H9 (cell line): ENCODE measurements at regions not wholly inside any gene's neighbourhood (a gene's known extent, or its start where the extent isn't known, plus 50 kb on each side); places are given as distances from the start of the nearest gene placed in this dataset.

Experiments used
- DNase-seq: peaks from one replicate; pipeline ENCODE4 v3.0.0-alpha.2; 2017
- H2AFZ ChIP-seq: one replicate; pipeline ENCODE4 v1.6.1; 2013; ENCODE audit warnings: mild to moderate bottlenecking, low read length, control low read depth, moderate library complexity
- H2AK5ac ChIP-seq: 2 replicates; pipeline ENCODE4 v1.6.1; 2013; ENCODE audit warnings: low read length, control low read depth, mixed read lengths; ENCODE audit not compliant: insufficient read length
- H2BK120ac ChIP-seq: one replicate; pipeline ENCODE4 v1.6.1; 2013; ENCODE audit warnings: low read depth, mild to moderate bottlenecking, low read length, control low read depth, inconsistent platforms; ENCODE audit not compliant: poor library complexity, severe bottlenecking
- H2BK12ac ChIP-seq: 2 replicates; pipeline ENCODE4 v1.6.1; 2013; ENCODE audit warnings: low read length, control low read depth, mixed read lengths, low read depth; ENCODE audit not compliant: insufficient read length
- H2BK15ac ChIP-seq: 2 replicates; pipeline ENCODE4 v1.6.1; 2013; ENCODE audit warnings: low read depth, low read length, control low read depth
- H2BK20ac ChIP-seq: one replicate; pipeline ENCODE4 v1.6.1; 2013; ENCODE audit warnings: low read depth, mild to moderate bottlenecking, low read length, control low read depth, inconsistent platforms; ENCODE audit not compliant: poor library complexity, severe bottlenecking
- H2BK5ac ChIP-seq: 2 replicates; pipeline ENCODE4 v1.6.1; 2013; ENCODE audit warnings: low read length, control low read depth, mixed read lengths; ENCODE audit not compliant: insufficient read length
- H3K14ac ChIP-seq: 2 replicates; pipeline ENCODE4 v1.6.1; 2013; ENCODE audit warnings: low read length, control low read depth; ENCODE audit not compliant: insufficient read depth
- H3K18ac ChIP-seq: 2 replicates; pipeline ENCODE4 v1.6.1; 2013; ENCODE audit warnings: low read depth, mild to moderate bottlenecking, mixed read lengths, low read length, control low read depth; ENCODE audit not compliant: insufficient read length
- H3K23ac ChIP-seq: 2 replicates; pipeline ENCODE4 v1.6.1; 2013; ENCODE audit warnings: low read length, control low read depth, mixed read lengths, low read depth; ENCODE audit not compliant: insufficient read length
- H3K23me2 ChIP-seq: 2 replicates; pipeline ENCODE4 v1.6.1; 2013; ENCODE audit warnings: low read depth, mild to moderate bottlenecking, mixed read lengths, low read length, control low read depth; ENCODE audit not compliant: insufficient read length, poor library complexity, severe bottlenecking
- H3K27ac ChIP-seq: 2 replicates; pipeline ENCODE4 v1.5.1; 2013; ENCODE audit warnings: low read length, control low read depth, mixed read lengths, low read depth; ENCODE audit not compliant: insufficient read length
- H3K27me3 ChIP-seq: 2 replicates; pipeline ENCODE4 v1.6.1; 2013; ENCODE audit warnings: low read length, control low read depth, inconsistent platforms; ENCODE audit not compliant: insufficient read depth
- H3K4ac ChIP-seq: 2 replicates; pipeline ENCODE4 v1.6.1; 2013; ENCODE audit warnings: low read depth, mild to moderate bottlenecking, control low read depth, inconsistent platforms, low read length, moderate library complexity
- H3K4me1 ChIP-seq: 2 replicates; pipeline ENCODE4 v1.6.1; 2013; ENCODE audit warnings: low read length, control low read depth, inconsistent platforms; ENCODE audit not compliant: insufficient read depth
- H3K4me2 ChIP-seq: 2 replicates; pipeline ENCODE4 v1.6.1; 2013; ENCODE audit warnings: low read length, control low read depth, mixed read lengths; ENCODE audit not compliant: insufficient read length, insufficient read depth
- H3K56ac ChIP-seq: 2 replicates; pipeline ENCODE4 v1.6.1; 2013; ENCODE audit warnings: low read depth, mild to moderate bottlenecking, mixed read lengths, low read length, control low read depth; ENCODE audit not compliant: insufficient read length
- H3K79me1 ChIP-seq: 2 replicates; pipeline ENCODE4 v1.6.1; 2013; ENCODE audit warnings: low read depth, mild to moderate bottlenecking, moderate library complexity, low read length, control low read depth, inconsistent platforms; ENCODE audit not compliant: insufficient read depth, poor library complexity, severe bottlenecking
- H3K79me2 ChIP-seq: 2 replicates; pipeline ENCODE4 v1.6.1; 2013; ENCODE audit warnings: low read length, control low read depth, inconsistent platforms; ENCODE audit not compliant: insufficient read depth
- H3K9ac ChIP-seq: 2 replicates; pipeline ENCODE4 v1.6.1; 2013; ENCODE audit warnings: low read length, control low read depth, mixed read lengths; ENCODE audit not compliant: insufficient read length; ENCODE audit errors: extremely low read depth
- H3K9me3 ChIP-seq: one replicate; pipeline ENCODE4 v1.6.1; 2013; ENCODE audit warnings: low read depth, low read length, inconsistent platforms; ENCODE audit not compliant: control insufficient read depth
- H3T11ph ChIP-seq: one replicate; pipeline ENCODE4 v1.6.1; 2013; ENCODE audit warnings: mild to moderate bottlenecking, low read length, control low read depth, inconsistent platforms
- H4K20me1 ChIP-seq: one replicate; pipeline ENCODE4 v1.6.1; 2013; ENCODE audit not compliant: control insufficient read depth, insufficient read length, insufficient read depth
- H4K5ac ChIP-seq: 2 replicates; pipeline ENCODE4 v1.6.1; 2013; ENCODE audit warnings: low read depth, mild to moderate bottlenecking, mixed read lengths, low read length, control low read depth; ENCODE audit not compliant: insufficient read length
- H4K8ac ChIP-seq: replicated peaks from 2 replicates; pipeline ENCODE4 v1.6.1; 2013; ENCODE audit warnings: low read length, control low read depth, mixed read lengths, low read depth; ENCODE audit not compliant: insufficient read length
- H4K91ac ChIP-seq: 2 replicates; pipeline ENCODE4 v1.6.1; 2013; ENCODE audit warnings: low read depth, mild to moderate bottlenecking, moderate library complexity, mixed read lengths, low read length, control low read depth; ENCODE audit not compliant: insufficient read length
- H3K27ac Mint-ChIP-seq, 3 experiments: 2 replicates in 2 of 3; 3 replicates in 1 of 3; pipeline ENCODE4 v1.8.0; 2020 to 2021; ENCODE audit warnings: mixed read lengths in 3 of 3, mild to moderate bottlenecking in 1 of 3, moderate library complexity in 1 of 3
- H3K27me3 Mint-ChIP-seq: 2 replicates; pipeline ENCODE4 v1.8.0; 2021; ENCODE audit warnings: low read depth, mild to moderate bottlenecking, moderate library complexity, mixed read lengths
- H3K36me3 Mint-ChIP-seq, 3 experiments: 2 replicates in 2 of 3; 3 replicates in 1 of 3; pipeline ENCODE4 v1.8.0; 2020 to 2021; ENCODE audit warnings: low read depth in 3 of 3, mixed read lengths in 3 of 3; ENCODE audit not compliant: insufficient read depth in 1 of 3
- H3K4me1 Mint-ChIP-seq, 2 experiments: 2 replicates each; pipeline ENCODE4 v1.8.0; 2020; ENCODE audit warnings: mixed read lengths in 2 of 2
- H3K4me3 Mint-ChIP-seq, 2 experiments: 2 replicates in 1 of 2; 3 replicates in 1 of 2; pipeline ENCODE4 v1.8.0; 2020 to 2021; ENCODE audit warnings: mild to moderate bottlenecking in 2 of 2, mixed read lengths in 2 of 2, moderate library complexity in 1 of 2
- H3K9me3 Mint-ChIP-seq, 2 experiments: 2 replicates in 1 of 2; 3 replicates in 1 of 2; pipeline ENCODE4 v1.8.0; 2020; ENCODE audit warnings: mild to moderate bottlenecking in 2 of 2, mixed read lengths in 2 of 2, moderate library complexity in 1 of 2
- WGBS: extraction: QIAGEN DNeasy Blood & Tissue Kit; methylation state at CpG from one replicate; pipeline ENCODE4 v1.1.7; 2013; ENCODE audit warnings: missing lambda C conversion rate, low lambda C conversion rate, mixed read lengths; ENCODE audit not compliant: insufficient read length; ENCODE audit errors: extremely low coverage; 5-methylcytosine and 5-hydroxymethylcytosine counted together
- TF ChIP-seq, protein P1 (sequence below): fragments of 200-600 bp; sonication (generic); conservative IDR thresholded peaks from 3 replicates; pipeline ENCODE4 v1.8.0; 2021; ENCODE audit warnings: antibody characterized with exemption, mild to moderate bottlenecking

DNA sequence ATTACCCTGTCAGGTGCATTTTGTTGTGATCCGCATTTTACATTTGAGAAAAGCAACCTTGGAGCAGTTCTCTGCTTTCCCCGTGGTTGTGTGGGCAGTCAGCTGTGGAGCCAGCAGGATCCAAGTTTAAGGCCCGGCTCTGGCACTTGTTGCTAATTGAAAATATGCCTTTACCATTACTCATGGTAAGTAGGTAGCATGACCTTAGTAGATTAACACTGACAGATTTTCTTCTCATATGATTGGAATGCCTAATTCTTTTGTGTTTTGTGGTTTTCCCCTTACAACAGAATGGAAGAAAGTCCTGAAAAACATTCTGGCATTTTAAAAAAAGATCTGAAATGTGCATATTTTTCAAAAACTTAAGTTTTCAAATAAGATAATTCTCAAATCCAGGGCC lies 246.5 kb upstream of the LRRN1 start:
- H3K79me1 ChIP-seq: no peaks in the 10 kb centered on the region
- H2BK20ac ChIP-seq: no peak overlapping the region
- no peak overlapping the region for H2BK120ac ChIP-seq
- H2BK15ac ChIP-seq: no peak overlapping the region
- H3K9ac ChIP-seq: no peak overlapping the region
- Mint-ChIP-seq H3K9me3 (peaks cover 4 to 6% of the 10 kb centered on the region in 2 experiments; a peak in 3 of 5 replicates), H3K27ac (no peak overlapping the region), H3K4me1 (no peaks in the 10 kb centered on the region), H3K4me3 (no peak overlapping the region), H3K27me3 (peaks cover 6% of the 10 kb centered on the region), H3K36me3 (peaks cover 0 to 5% (median 0%) of the 10 kb centered on the region in 3 experiments; a peak in 1 of 7 replicates)
- no peak overlapping the region for H3K23ac ChIP-seq
- H2BK5ac ChIP-seq: no peak overlapping the region
- no peak for DNase-seq
- H3K79me2 ChIP-seq: no peaks in the 10 kb centered on the region
- H3K14ac ChIP-seq: no peak overlapping the region
- H3K56ac ChIP-seq: no peak overlapping the region
- no peaks in the 10 kb centered on the region for H3K4me1 ChIP-seq
- no peak overlapping the region for H3K4me2 ChIP-seq
- H4K20me1 ChIP-seq: no peaks in the 10 kb centered on the region
- no peaks in the 10 kb centered on the region for H3K9me3 ChIP-seq
- no CpG with 5 or more reads among the region's 3 CpGs for WGBS
- H4K91ac ChIP-seq: no peak overlapping the region
- H3T11ph ChIP-seq: no peak overlapping the region
- H3K18ac ChIP-seq: no peak overlapping the region
- no peak overlapping the region for H3K27ac ChIP-seq
- H4K8ac ChIP-seq: no peak overlapping the region
- no peaks in the 10 kb centered on the region for H3K23me2 ChIP-seq
- H2AFZ ChIP-seq: no peak overlapping the region
- no peak overlapping the region for H4K5ac ChIP-seq
- no peaks in the 10 kb centered on the region for H3K27me3 ChIP-seq
- H2AK5ac ChIP-seq: no peak overlapping the region
- no peak overlapping the region for H3K4ac ChIP-seq
- TF ChIP-seq, protein P1, sequence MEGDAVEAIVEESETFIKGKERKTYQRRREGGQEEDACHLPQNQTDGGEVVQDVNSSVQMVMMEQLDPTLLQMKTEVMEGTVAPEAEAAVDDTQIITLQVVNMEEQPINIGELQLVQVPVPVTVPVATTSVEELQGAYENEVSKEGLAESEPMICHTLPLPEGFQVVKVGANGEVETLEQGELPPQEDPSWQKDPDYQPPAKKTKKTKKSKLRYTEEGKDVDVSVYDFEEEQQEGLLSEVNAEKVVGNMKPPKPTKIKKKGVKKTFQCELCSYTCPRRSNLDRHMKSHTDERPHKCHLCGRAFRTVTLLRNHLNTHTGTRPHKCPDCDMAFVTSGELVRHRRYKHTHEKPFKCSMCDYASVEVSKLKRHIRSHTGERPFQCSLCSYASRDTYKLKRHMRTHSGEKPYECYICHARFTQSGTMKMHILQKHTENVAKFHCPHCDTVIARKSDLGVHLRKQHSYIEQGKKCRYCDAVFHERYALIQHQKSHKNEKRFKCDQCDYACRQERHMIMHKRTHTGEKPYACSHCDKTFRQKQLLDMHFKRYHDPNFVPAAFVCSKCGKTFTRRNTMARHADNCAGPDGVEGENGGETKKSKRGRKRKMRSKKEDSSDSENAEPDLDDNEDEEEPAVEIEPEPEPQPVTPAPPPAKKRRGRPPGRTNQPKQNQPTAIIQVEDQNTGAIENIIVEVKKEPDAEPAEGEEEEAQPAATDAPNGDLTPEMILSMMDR: no peak
- H2BK12ac ChIP-seq: no peak overlapping the region
